ENCODE measurements at regions not wholly inside any gene's neighbourhood (a gene's known extent, or its start where the extent isn't known, plus 50 kb on each side); places are given as distances from the start of the nearest gene placed in this dataset.
"Not testable (repeated sequence)": the region's sequence is repeated elsewhere in the genome, so short reads cannot be mapped to it uniquely, and the experiment has no call there.

DNA sequence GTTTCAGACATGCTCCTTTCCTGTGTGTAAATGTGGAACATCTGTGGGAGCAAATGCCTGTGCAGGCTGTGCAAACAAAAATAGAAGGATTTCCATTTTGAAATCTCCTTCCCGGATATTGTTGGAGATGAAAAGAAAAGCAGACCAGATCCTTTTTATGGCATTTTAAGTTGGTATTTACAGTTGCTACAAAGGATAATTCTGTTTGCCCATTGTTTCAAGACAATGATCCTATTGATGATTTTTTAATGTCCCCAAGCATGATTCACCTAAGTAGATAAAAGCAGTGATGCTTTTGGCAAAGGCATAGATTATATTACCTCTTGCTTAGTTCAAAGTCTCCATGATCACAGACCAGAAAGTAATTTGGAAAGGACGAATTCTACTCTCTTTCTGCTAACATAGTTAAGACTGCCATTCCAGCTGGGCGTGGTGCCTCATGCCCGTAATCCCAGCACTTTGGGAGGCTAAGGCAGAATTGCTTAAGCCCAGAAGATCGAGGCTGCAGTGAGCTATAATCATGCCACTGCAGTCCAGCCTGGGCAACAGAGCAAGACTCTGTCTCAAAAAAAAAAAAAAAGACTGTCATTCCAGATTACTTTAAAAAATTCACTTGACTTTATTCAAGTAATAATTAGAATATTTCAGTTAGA is 209.6 kb upstream of the SLC39A10 start:
- Histone ChIP-seq H3K4me3 (ENCODE audit: low read length) (no peak overlapping the region), H3K4me1 (ENCODE audit: insufficient read depth, low read length) (no peaks in the 10 kb centered on the region), H3K9ac (ENCODE audit: low read depth, low read length) (no peak overlapping the region), H3K36me3 (ENCODE audit: insufficient read depth, low read depth, low read length) (no peaks in the 10 kb centered on the region), H3K27ac (ENCODE audit: low read length) (no peak overlapping the region), H3K27me3 (ENCODE audit: insufficient read depth, low read length) (no peaks in the 10 kb centered on the region), H3K9me3 (ENCODE audit: insufficient read depth, low read depth, low read length) (no peaks in the 10 kb centered on the region)

DNA sequence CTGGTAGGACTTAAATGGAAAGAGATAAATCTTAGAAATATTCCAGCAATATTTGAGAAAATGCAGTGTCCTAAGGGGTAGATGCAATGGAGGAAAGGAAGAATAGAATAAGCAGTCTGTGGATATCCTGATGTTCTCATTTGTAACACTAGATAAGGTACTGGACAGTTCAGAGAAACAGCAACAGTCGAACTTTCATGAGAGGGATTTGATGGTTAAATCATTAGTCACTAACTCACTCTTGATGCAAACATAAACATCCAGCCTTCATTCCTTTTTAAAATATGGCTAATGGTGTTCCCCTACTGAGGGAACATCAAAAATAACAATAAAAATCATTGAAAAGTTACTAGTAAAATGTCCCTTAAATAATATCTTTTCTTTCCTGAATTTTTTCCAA is 211.4 kb upstream of the SLC39A10 start:
- Histone ChIP-seq H3K27me3 (ENCODE audit: insufficient read depth, low read length) (no peaks in the 10 kb centered on the region), H3K9ac (ENCODE audit: low read depth, low read length) (no peak overlapping the region), H3K4me1 (ENCODE audit: insufficient read depth, low read length) (no peaks in the 10 kb centered on the region), H3K27ac (ENCODE audit: low read length) (no peak overlapping the region), H3K36me3 (ENCODE audit: insufficient read depth, low read depth, low read length) (no peaks in the 10 kb centered on the region), H3K4me3 (ENCODE audit: low read length) (no peak overlapping the region), H3K9me3 (ENCODE audit: insufficient read depth, low read depth, low read length) (no peaks in the 10 kb centered on the region)

- no peaks in the 10 kb centered on the region for H3K9me3 ChIP-seq (ENCODE audit: insufficient read depth, low read depth, low read length)
- no peaks in the 10 kb centered on the region for H3K36me3 ChIP-seq (ENCODE audit: insufficient read depth, low read depth, low read length)
- H3K9ac ChIP-seq (ENCODE audit: low read depth, low read length) = no peak overlapping the region
- no peak overlapping the region for H3K27ac ChIP-seq (ENCODE audit: low read length)
- H3K27me3 ChIP-seq (ENCODE audit: insufficient read depth, low read length) = no peaks in the 10 kb centered on the region
- H3K4me1 ChIP-seq (ENCODE audit: insufficient read depth, low read length) = no peaks in the 10 kb centered on the region
- no peak overlapping the region for H3K4me3 ChIP-seq (ENCODE audit: low read length)
Observed at GRCh38 chr2:195443926-195444325, 213.1 kb upstream of the SLC39A10 start.

DNA sequence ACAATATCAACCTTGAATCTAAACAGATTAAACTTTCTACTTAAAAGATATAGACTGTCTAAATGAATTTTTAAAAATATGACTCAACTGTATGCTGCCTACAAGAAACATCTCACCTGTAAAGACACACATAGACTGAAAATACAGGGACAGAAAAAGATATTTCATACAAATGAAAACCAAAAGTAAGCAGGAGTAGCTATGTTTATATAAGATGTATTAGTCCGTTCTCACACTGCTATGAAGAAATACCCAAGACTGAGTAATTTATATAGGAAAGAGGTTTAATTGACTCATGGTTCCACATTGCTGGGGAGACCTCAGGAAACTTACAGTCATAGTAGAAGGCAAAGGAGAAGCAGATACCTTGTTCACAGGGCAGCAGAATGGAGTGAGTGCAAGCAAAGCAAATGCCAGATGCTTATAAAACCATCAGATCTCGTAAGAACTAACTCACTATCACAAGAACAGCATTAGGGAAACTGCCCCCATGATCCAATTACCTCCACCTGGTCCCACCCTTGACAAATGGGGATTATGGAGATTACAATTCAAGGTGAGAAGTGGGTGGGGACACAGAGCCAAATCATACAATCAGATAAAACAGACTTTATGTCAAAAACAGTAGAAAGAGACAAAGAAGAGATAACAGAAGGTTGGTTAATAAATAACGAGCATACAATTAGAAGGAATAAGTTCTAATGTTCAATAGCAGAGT is 214.4 kb upstream of the SLC39A10 start:
- H3K4me3 ChIP-seq (ENCODE audit: low read length) = no peak overlapping the region
- no peaks in the 10 kb centered on the region for H3K9me3 ChIP-seq (ENCODE audit: insufficient read depth, low read depth, low read length)
- H3K36me3 ChIP-seq (ENCODE audit: insufficient read depth, low read depth, low read length) = no peaks in the 10 kb centered on the region
- H3K4me1 ChIP-seq (ENCODE audit: insufficient read depth, low read length) = no peaks in the 10 kb centered on the region
- no peak overlapping the region for H3K9ac ChIP-seq (ENCODE audit: low read depth, low read length)
- no peaks in the 10 kb centered on the region for H3K27me3 ChIP-seq (ENCODE audit: insufficient read depth, low read length)
- H3K27ac ChIP-seq (ENCODE audit: low read length) = no peak overlapping the region

GRCh38 chr2:195438692-195439091 is 218.3 kb upstream of the SLC39A10 start:
- Histone ChIP-seq H3K4me1 (ENCODE audit: insufficient read depth, low read length) (no peaks in the 10 kb centered on the region), H3K4me3 (ENCODE audit: low read length) (no peak overlapping the region), H3K27me3 (ENCODE audit: insufficient read depth, low read length) (no peaks in the 10 kb centered on the region), H3K9ac (ENCODE audit: low read depth, low read length) (no peak overlapping the region), H3K9me3 (ENCODE audit: insufficient read depth, low read depth, low read length) (no peaks in the 10 kb centered on the region; the same call in 1 of the 2 replicates), H3K27ac (ENCODE audit: low read length) (no peak overlapping the region), H3K36me3 (ENCODE audit: insufficient read depth, low read depth, low read length) (no peaks in the 10 kb centered on the region)

GRCh38 chr2:195437521-195437920 is 219.5 kb upstream of the SLC39A10 start:
- Histone ChIP-seq H3K27me3 (ENCODE audit: insufficient read depth, low read length) (no peaks in the 10 kb centered on the region), H3K27ac (ENCODE audit: low read length) (no peak overlapping the region), H3K9me3 (ENCODE audit: insufficient read depth, low read depth, low read length) (no peaks in the 10 kb centered on the region; the same call in 1 of the 2 replicates), H3K9ac (ENCODE audit: low read depth, low read length) (no peak overlapping the region), H3K4me1 (ENCODE audit: insufficient read depth, low read length) (no peaks in the 10 kb centered on the region), H3K36me3 (ENCODE audit: insufficient read depth, low read depth, low read length) (no peaks in the 10 kb centered on the region), H3K4me3 (ENCODE audit: low read length) (no peak overlapping the region)

DNA sequence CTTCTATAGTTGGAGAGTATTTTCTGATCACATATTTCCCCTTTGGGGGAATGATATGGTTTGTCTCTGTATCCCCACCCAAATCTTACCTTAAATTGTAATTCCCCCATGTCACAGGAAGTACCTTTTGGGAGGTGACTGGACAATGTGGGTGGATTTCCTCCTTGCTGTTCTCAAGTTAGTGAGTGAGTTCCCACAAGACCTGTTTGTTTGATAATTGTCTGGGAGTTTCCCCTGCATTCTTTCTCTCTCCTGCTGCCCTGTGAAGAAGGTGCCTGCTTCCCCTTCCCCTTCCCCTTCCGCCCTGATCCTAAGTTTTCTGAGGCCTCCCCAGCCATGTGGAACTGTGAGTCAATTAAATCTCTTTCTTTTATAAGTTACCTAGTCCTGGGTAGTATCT is 222.7 kb upstream of the SLC39A10 start:
- H3K4me1 ChIP-seq (ENCODE audit: insufficient read depth, low read length) = no peaks in the 10 kb centered on the region
- H3K27me3 ChIP-seq (ENCODE audit: insufficient read depth, low read length) = no peaks in the 10 kb centered on the region
- H3K9me3 ChIP-seq (ENCODE audit: insufficient read depth, low read depth, low read length) = no peaks in the 10 kb centered on the region; the same call in 1 of the 2 replicates
- H3K27ac ChIP-seq (ENCODE audit: low read length) = no peak overlapping the region
- H3K36me3 ChIP-seq (ENCODE audit: insufficient read depth, low read depth, low read length) = no peaks in the 10 kb centered on the region
- no peak overlapping the region for H3K9ac ChIP-seq (ENCODE audit: low read depth, low read length)
- H3K4me3 ChIP-seq (ENCODE audit: low read length) = no peak overlapping the region

DNA sequence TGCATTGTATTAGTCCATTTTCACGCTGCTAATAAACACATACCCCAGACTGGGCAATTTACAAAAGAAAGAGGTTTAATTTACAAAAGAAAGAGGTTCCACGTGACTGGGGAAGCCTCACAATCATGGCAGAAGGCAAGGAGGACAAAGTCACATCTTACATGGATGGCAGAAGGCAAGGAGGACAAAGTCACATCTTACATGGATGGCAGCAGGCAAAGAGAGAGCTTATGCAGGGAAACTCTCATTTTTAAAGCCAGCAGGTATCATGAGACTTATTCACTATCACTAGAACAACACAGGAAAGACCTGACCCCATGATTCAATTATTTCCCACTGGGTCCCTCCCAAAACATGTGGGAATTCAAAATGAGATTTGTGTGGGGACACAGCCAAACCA is 223.3 kb upstream of the SLC39A10 start:
- H3K27me3 ChIP-seq (ENCODE audit: insufficient read depth, low read length) = not testable (repeated sequence)

DNA sequence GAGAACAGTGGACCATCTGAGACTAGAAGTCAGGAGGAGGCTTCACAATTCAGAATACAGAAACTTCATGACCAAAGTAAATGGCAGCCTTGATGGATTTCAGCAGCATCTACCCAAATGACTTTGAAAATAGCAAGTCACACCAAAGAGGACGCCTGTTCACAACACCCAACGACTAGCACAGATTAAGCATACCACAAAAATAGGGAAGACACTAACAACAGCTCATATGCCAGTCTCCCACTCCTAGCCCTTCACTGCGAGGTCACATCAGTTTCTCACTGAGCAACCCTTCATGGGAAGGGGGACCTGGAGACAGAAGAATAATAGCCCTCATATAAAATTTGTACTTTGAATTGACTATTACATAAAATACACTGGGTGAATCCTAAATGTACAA is 228.4 kb upstream of the SLC39A10 start:
- Histone ChIP-seq H3K27me3 (ENCODE audit: insufficient read depth, low read length) (no peaks in the 10 kb centered on the region), H3K36me3 (ENCODE audit: insufficient read depth, low read depth, low read length) (no peaks in the 10 kb centered on the region), H3K4me1 (ENCODE audit: insufficient read depth, low read length) (peaks cover 4% of the 10 kb centered on the region), H3K9me3 (ENCODE audit: insufficient read depth, low read depth, low read length) (no peaks in the 10 kb centered on the region), H3K27ac (ENCODE audit: low read length) (no peak overlapping the region), H3K4me3 (ENCODE audit: low read length) (no peak overlapping the region), H3K9ac (ENCODE audit: low read depth, low read length) (no peak overlapping the region)

More for the DNA sequence above, 223.3 kb upstream of the SLC39A10 start:
- not testable (repeated sequence) for H3K9me3 ChIP-seq (ENCODE audit: insufficient read depth, low read depth, low read length); H3K4me1 ChIP-seq (ENCODE audit: insufficient read depth, low read length); H3K9ac ChIP-seq (ENCODE audit: low read depth, low read length); H3K36me3 ChIP-seq (ENCODE audit: insufficient read depth, low read depth, low read length); H3K27ac ChIP-seq (ENCODE audit: low read length); H3K4me3 ChIP-seq (ENCODE audit: low read length)

GRCh38 chr2:195425328-195425727 is 231.7 kb upstream of the SLC39A10 start:
- H3K27ac ChIP-seq (ENCODE audit: low read length) = no peak overlapping the region
- H3K9ac ChIP-seq (ENCODE audit: low read depth, low read length) = no peak overlapping the region
- no peaks in the 10 kb centered on the region for H3K36me3 ChIP-seq (ENCODE audit: insufficient read depth, low read depth, low read length)
- no peak overlapping the region for H3K4me3 ChIP-seq (ENCODE audit: low read length)
- H3K27me3 ChIP-seq (ENCODE audit: insufficient read depth, low read length) = no peaks in the 10 kb centered on the region
- H3K9me3 ChIP-seq (ENCODE audit: insufficient read depth, low read depth, low read length) = no peaks in the 10 kb centered on the region
- H3K4me1 ChIP-seq (ENCODE audit: insufficient read depth, low read length) = peaks cover 4% of the 10 kb centered on the region

GRCh38 chr2:195419033-195419432 is 238.0 kb upstream of the SLC39A10 start:
- Histone ChIP-seq H3K27me3 (ENCODE audit: insufficient read depth, low read length) (no peaks in the 10 kb centered on the region), H3K9me3 (ENCODE audit: insufficient read depth, low read depth, low read length) (no peaks in the 10 kb centered on the region), H3K9ac (ENCODE audit: low read depth, low read length) (no peak overlapping the region), H3K4me1 (ENCODE audit: insufficient read depth, low read length) (peaks cover under 1% of the 10 kb centered on the region; the same call in 1 of the 2 replicates), H3K27ac (ENCODE audit: low read length) (no peak overlapping the region), H3K36me3 (ENCODE audit: insufficient read depth, low read depth, low read length) (no peaks in the 10 kb centered on the region), H3K4me3 (ENCODE audit: low read length) (no peak overlapping the region)

GRCh38 chr2:195414537-195415100 is 242.4 kb upstream of the SLC39A10 start:
- no peak overlapping the region for H3K4me3 ChIP-seq (ENCODE audit: low read length)
- no peaks in the 10 kb centered on the region for H3K36me3 ChIP-seq (ENCODE audit: insufficient read depth, low read depth, low read length)
- H3K4me1 ChIP-seq (ENCODE audit: insufficient read depth, low read length) = peaks cover 14% of the 10 kb centered on the region; the same call in 1 of the 2 replicates
- no peak overlapping the region for H3K9ac ChIP-seq (ENCODE audit: low read depth, low read length)
- no peak overlapping the region for H3K27ac ChIP-seq (ENCODE audit: low read length)
- H3K27me3 ChIP-seq (ENCODE audit: insufficient read depth, low read length) = no peaks in the 10 kb centered on the region
- no peaks in the 10 kb centered on the region for H3K9me3 ChIP-seq (ENCODE audit: insufficient read depth, low read depth, low read length)

All from iPS-20b (cell line).